Neural cell (in vitro differentiated cells): ENCODE measurements at regions not wholly inside any gene's neighbourhood (a gene's known extent, or its start where the extent isn't known, plus 50 kb on each side); places are given as distances from the start of the nearest gene placed in this dataset.

Source experiments
- EZH2 ChIP-seq: fragments of 200-600, 300-800 bp; shearing (Covaris generic), sonication (generic); IDR thresholded peaks from 2 replicates; pipeline ENCODE4 v1.6.1; 2014; ENCODE audit warnings: antibody characterized with exemption, low read length, borderline replicate concordance, mild to moderate bottlenecking; ENCODE audit not compliant: insufficient read depth, poor library complexity, severe bottlenecking
- POLR2AphosphoS5 ChIP-seq: IDR thresholded peaks from 2 replicates; pipeline ENCODE4 v1.6.1; 2012
- RAD21 ChIP-seq: fragments of 450-650 bp; conservative IDR thresholded peaks from 2 replicates; pipeline ENCODE4 v1.6.1; 2014; ENCODE audit warnings: antibody characterized with exemption, mild to moderate bottlenecking, moderate library complexity
- REST ChIP-seq: IDR thresholded peaks from 2 replicates; pipeline ENCODE4 v1.6.1; 2012; ENCODE audit warnings: borderline replicate concordance
- SMC3 ChIP-seq: fragments of 450-650 bp; conservative IDR thresholded peaks from 2 replicates; pipeline ENCODE4 v1.6.1; 2014; ENCODE audit warnings: antibody characterized with exemption, mild to moderate bottlenecking, moderate library complexity; ENCODE audit not compliant: poor library complexity
- TAF1 ChIP-seq: IDR thresholded peaks from 2 replicates; pipeline ENCODE4 v1.6.1; 2012; ENCODE audit warnings: low read depth
- TF ChIP-seq, protein P1 (sequence below): fragments of 450-650 bp; IDR thresholded peaks from 2 replicates; pipeline ENCODE4 v1.5.1; 2014; ENCODE audit warnings: antibody characterized with exemption, mild to moderate bottlenecking, moderate library complexity; ENCODE audit not compliant: poor library complexity, severe bottlenecking

- no peak for TF ChIP-seq POLR2AphosphoS5
- TF ChIP-seq, protein P1, sequence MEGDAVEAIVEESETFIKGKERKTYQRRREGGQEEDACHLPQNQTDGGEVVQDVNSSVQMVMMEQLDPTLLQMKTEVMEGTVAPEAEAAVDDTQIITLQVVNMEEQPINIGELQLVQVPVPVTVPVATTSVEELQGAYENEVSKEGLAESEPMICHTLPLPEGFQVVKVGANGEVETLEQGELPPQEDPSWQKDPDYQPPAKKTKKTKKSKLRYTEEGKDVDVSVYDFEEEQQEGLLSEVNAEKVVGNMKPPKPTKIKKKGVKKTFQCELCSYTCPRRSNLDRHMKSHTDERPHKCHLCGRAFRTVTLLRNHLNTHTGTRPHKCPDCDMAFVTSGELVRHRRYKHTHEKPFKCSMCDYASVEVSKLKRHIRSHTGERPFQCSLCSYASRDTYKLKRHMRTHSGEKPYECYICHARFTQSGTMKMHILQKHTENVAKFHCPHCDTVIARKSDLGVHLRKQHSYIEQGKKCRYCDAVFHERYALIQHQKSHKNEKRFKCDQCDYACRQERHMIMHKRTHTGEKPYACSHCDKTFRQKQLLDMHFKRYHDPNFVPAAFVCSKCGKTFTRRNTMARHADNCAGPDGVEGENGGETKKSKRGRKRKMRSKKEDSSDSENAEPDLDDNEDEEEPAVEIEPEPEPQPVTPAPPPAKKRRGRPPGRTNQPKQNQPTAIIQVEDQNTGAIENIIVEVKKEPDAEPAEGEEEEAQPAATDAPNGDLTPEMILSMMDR, result no peak
- no peak for TF ChIP-seq RAD21
- no peak for TF ChIP-seq TAF1
- no peak for TF ChIP-seq EZH2
- TF ChIP-seq REST, result no peak
- TF ChIP-seq SMC3, result no peak
Observed at GRCh38 chr16:52597073-52597771, 50.3 kb upstream of the TOX3 start.
